ENCODE measurements at regions not wholly inside any gene's neighbourhood (a gene's known extent, or its start where the extent isn't known, plus 50 kb on each side); places are given as distances from the start of the nearest gene placed in this dataset.
"Not testable (repeated sequence)": the region's sequence is repeated elsewhere in the genome, so short reads cannot be mapped to it uniquely, and the experiment has no call there.

DNA sequence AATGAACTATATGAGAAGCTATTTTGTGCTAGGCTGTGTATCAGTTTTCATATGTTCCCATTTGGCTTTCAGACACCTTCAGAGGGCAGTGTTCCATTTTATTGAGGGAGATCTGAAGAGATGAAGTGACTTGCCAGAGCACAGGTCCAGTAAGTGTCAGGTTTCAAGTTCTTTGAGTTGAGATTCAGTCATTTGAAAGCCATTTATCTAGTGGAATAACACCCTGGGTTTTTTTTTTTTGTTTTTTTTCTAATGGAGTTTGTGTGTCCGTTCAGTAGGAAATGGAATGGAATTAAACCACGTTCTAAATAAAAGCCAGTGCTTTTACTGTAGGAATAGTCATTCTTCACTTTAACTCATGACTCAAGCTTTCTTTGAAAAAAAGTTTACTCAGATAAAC lies 652.9 kb upstream of the USP24 start:
- intact Hi-C loops (cut with micrococcal nuclease), result no loop called here

GRCh38 chr1:55867304-55867843 lies 652.2 kb upstream of the USP24 start:
- DNase-seq, result no peak
- H3K27me3 Mint-ChIP-seq, result peaks cover 2% of the 10 kb centered on the region
- no peak overlapping the region for H3K27ac Mint-ChIP-seq
- POLR2A ChIA-PET, result no interaction called here
- no peaks in the 10 kb centered on the region for H3K36me3 Mint-ChIP-seq
- CTCF ChIA-PET, result interaction anchor here (1.0 kb wide), 1 partner anchor 491 kb away, joined by 3 read pairs; no protein-coding TSS in a partner anchor
- no peak overlapping the region for H3K4me3 Mint-ChIP-seq
- H3K4me1 Mint-ChIP-seq (ENCODE audit: low read depth), result no peaks in the 10 kb centered on the region
- H3K9me3 Mint-ChIP-seq, result no peaks in the 10 kb centered on the region
- intact Hi-C loops (cut with micrococcal nuclease), result no loop called here

More for the DNA sequence above, 652.9 kb upstream of the USP24 start:
- Mint-ChIP-seq H3K27ac (no peak overlapping the region), H3K4me1 (ENCODE audit: low read depth) (no peaks in the 10 kb centered on the region), H3K9me3 (no peaks in the 10 kb centered on the region), H3K36me3 (no peaks in the 10 kb centered on the region), H3K27me3 (peaks cover 2% of the 10 kb centered on the region), H3K4me3 (no peak overlapping the region)
- ChIA-PET POLR2A (no interaction called here), CTCF (no interaction called here)
- no peak for DNase-seq

- H3K27me3 Mint-ChIP-seq; H3K36me3 Mint-ChIP-seq; H3K4me3 Mint-ChIP-seq; DNase-seq; H3K27ac Mint-ChIP-seq; H3K4me1 Mint-ChIP-seq (ENCODE audit: low read depth); CTCF ChIA-PET; POLR2A ChIA-PET; H3K9me3 Mint-ChIP-seq; intact Hi-C loops (cut with micrococcal nuclease): not testable (repeated sequence)
Observed at GRCh38 chr1:55865778-55866177, 650.6 kb upstream of the USP24 start.

DNA sequence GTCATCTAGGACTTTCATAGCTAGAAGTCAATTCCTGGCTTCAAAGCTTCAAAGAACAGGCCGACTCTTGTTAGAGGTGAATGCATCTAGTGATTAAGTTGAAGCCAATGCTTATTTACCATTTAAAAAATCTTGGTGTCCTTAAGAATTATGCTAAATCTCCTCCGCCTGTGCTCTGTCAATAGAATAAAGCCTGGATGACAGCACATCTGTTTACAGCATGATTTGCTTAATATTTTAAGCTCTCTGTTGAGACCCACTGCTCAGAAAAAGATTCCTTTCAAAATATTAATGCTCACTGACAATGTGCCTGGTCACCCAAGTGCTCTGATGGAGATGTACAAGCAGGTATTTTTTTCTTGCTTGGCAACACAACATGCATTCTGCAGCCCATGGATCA lies 649.1 kb upstream of the USP24 start:
- DNase-seq, result no peak
- ChIA-PET POLR2A (no interaction called here), CTCF (no interaction called here)
- H3K9me3 Mint-ChIP-seq, result no peaks in the 10 kb centered on the region
- H3K4me1 Mint-ChIP-seq (ENCODE audit: low read depth), result no peaks in the 10 kb centered on the region
- H3K4me3 Mint-ChIP-seq, result no peak overlapping the region
- intact Hi-C loops (cut with micrococcal nuclease), result no loop called here
- H3K27me3 Mint-ChIP-seq, result peaks cover 2% of the 10 kb centered on the region
- no peaks in the 10 kb centered on the region for H3K36me3 Mint-ChIP-seq
- no peak overlapping the region for H3K27ac Mint-ChIP-seq

DNA sequence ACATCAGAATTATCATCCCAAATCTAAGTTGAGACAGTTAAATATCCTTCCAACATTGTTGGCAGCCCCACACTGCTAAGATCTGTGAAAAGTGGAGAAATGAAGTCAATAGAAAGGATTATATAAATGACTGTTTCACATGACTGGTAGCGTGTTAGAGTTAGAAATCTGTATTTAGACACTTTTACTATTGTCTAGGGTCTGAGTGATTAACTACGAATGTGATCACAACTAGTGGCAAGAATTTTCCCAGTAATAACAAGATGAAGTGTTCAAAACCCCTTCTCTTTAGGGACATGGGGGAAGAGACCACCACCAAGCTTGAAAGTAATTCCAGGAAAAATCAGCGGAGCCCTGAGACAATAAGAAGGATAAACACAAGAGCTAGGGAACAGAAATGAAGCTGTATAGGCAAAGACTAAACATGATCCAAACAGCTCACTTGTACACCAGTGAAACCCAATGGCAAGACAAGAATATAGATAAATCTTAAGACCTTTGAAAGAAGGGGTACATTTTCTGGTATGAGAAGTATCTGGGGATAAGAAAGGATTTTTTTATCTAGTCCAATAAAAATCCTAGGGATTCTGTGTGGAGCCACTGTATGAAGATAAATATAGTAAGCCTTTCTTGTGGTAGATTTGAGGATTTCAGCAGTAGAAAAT lies 646.6 kb upstream of the USP24 start:
- DNase-seq, result no peak
- Mint-ChIP-seq H3K4me3 (no peak overlapping the region), H3K27me3 (peaks cover 2% of the 10 kb centered on the region), H3K4me1 (ENCODE audit: low read depth) (no peaks in the 10 kb centered on the region), H3K27ac (no peak overlapping the region), H3K36me3 (no peaks in the 10 kb centered on the region), H3K9me3 (no peaks in the 10 kb centered on the region)
- intact Hi-C loops (cut with micrococcal nuclease), result no loop called here
- ChIA-PET POLR2A (no interaction called here), CTCF (interaction anchor here (1.1 kb wide), 1 partner anchor 723 kb away, joined by 3 read pairs; no protein-coding TSS in a partner anchor)

GRCh38 chr1:55860798-55861519 lies 645.8 kb upstream of the USP24 start:
- H3K27me3 Mint-ChIP-seq, result no peaks in the 10 kb centered on the region
- H3K9me3 Mint-ChIP-seq, result no peaks in the 10 kb centered on the region
- H3K36me3 Mint-ChIP-seq, result no peaks in the 10 kb centered on the region
- intact Hi-C loops (cut with micrococcal nuclease), result no loop called here
- H3K4me3 Mint-ChIP-seq, result no peak overlapping the region
- no peaks in the 10 kb centered on the region for H3K4me1 Mint-ChIP-seq (ENCODE audit: low read depth)
- no peak for DNase-seq
- ChIA-PET CTCF (interaction anchor here (1.1 kb wide), 1 partner anchor 724 kb away, joined by 3 read pairs; no protein-coding TSS in a partner anchor), POLR2A (no interaction called here)
- H3K27ac Mint-ChIP-seq, result no peak overlapping the region

- intact Hi-C loops (cut with micrococcal nuclease), result no loop called here
- Mint-ChIP-seq H3K27ac (no peak overlapping the region), H3K27me3 (no peaks in the 10 kb centered on the region), H3K4me1 (ENCODE audit: low read depth) (no peaks in the 10 kb centered on the region), H3K9me3 (no peaks in the 10 kb centered on the region), H3K4me3 (no peak overlapping the region), H3K36me3 (no peaks in the 10 kb centered on the region)
- POLR2A ChIA-PET, result interaction anchor here (0.5 kb wide), 1 partner anchor 52 kb away, joined by 3 read pairs; no protein-coding TSS in a partner anchor
- DNase-seq, result no peak
- CTCF ChIA-PET, result no interaction called here
Observed at GRCh38 chr1:55860326-55860725, 645.2 kb upstream of the USP24 start.

DNA sequence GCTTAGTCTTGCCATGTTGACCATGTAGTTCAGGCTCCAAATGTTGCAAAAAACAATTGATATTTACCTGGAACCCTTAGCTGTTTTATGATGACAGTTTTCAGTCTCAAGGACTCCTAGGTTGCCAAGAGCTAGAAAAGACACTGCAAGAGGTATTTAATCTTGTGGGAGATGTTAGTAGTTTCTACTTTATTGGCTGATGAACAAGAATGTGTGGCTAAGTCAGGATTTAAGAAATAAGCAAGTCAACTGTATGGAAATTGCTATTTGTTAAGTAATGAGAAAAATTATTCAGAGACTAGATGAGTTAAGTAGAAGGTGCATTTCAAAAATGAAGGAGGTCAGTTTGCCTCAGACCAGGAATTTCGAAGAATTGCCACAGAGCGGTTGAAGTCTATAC lies 639.7 kb upstream of the USP24 start:
- no peak overlapping the region for H3K4me3 Mint-ChIP-seq
- POLR2A ChIA-PET, result no interaction called here

GRCh38 chr1:55848906-55849305 lies 633.7 kb upstream of the USP24 start:
- no peak for DNase-seq
- H3K27ac Mint-ChIP-seq, result no peak overlapping the region
- no peaks in the 10 kb centered on the region for H3K36me3 Mint-ChIP-seq
- intact Hi-C loops (cut with micrococcal nuclease), result no loop called here
- no peaks in the 10 kb centered on the region for H3K4me1 Mint-ChIP-seq (ENCODE audit: low read depth)
- ChIA-PET POLR2A (no interaction called here), CTCF (no interaction called here)
- H3K27me3 Mint-ChIP-seq, result peaks cover 2% of the 10 kb centered on the region
- no peaks in the 10 kb centered on the region for H3K9me3 Mint-ChIP-seq
- no peak overlapping the region for H3K4me3 Mint-ChIP-seq

More for the DNA sequence above, 639.7 kb upstream of the USP24 start:
- Mint-ChIP-seq H3K4me1 (ENCODE audit: low read depth) (no peaks in the 10 kb centered on the region), H3K27me3 (peaks cover 2% of the 10 kb centered on the region), H3K27ac (no peak overlapping the region), H3K36me3 (no peaks in the 10 kb centered on the region), H3K9me3 (no peaks in the 10 kb centered on the region)
- intact Hi-C loops (cut with micrococcal nuclease), result no loop called here
- CTCF ChIA-PET, result interaction anchor here (0.8 kb wide), 1 partner anchor 22 kb away, joined by 3 read pairs; no protein-coding TSS in a partner anchor
- no peak for DNase-seq

GRCh38 chr1:55846051-55846450 lies 630.9 kb upstream of the USP24 start:
- Mint-ChIP-seq H3K9me3 (no peaks in the 10 kb centered on the region), H3K4me1 (ENCODE audit: low read depth) (no peaks in the 10 kb centered on the region), H3K27me3 (peaks cover 2% of the 10 kb centered on the region), H3K27ac (no peak overlapping the region), H3K36me3 (no peaks in the 10 kb centered on the region), H3K4me3 (no peak overlapping the region)
- intact Hi-C loops (cut with micrococcal nuclease), result no loop called here
- POLR2A ChIA-PET, result no interaction called here
- CTCF ChIA-PET, result no interaction called here
- no peak for DNase-seq

- Mint-ChIP-seq H3K4me1 (ENCODE audit: low read depth) (no peaks in the 10 kb centered on the region), H3K27ac (no peak overlapping the region), H3K27me3 (peaks cover 2% of the 10 kb centered on the region), H3K4me3 (no peak overlapping the region), H3K36me3 (no peaks in the 10 kb centered on the region), H3K9me3 (no peaks in the 10 kb centered on the region)
- intact Hi-C loops (cut with micrococcal nuclease), result no loop called here
- no peak for DNase-seq
- ChIA-PET POLR2A (no interaction called here), CTCF (no interaction called here)
Observed at GRCh38 chr1:55844322-55844721, 629.2 kb upstream of the USP24 start.

DNA sequence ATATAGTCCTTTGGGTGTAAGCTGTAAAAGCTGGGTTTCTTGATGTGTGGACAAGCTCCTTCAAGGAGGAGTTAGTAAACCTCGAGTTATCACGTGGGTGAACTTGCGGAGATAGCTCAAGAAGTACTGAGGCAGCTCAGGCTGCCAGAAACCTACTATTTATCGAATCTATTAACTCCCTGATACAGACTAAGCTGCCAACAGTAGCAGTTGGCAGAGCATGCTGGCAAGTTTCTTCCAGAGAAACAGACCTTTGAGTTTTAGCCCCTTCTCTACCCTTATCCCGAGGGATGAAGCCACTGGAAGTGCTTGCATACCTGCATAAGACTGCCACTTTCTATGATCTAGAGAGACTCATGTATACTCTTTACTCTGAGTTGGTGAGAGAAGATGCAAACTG lies 624.5 kb upstream of the USP24 start:
- peaks cover 2% of the 10 kb centered on the region for H3K27me3 Mint-ChIP-seq
- H3K9me3 Mint-ChIP-seq, result no peaks in the 10 kb centered on the region
- ChIA-PET POLR2A (no interaction called here), CTCF (interaction anchor here (0.6 kb wide), 1 partner anchor 678 kb away, joined by 3 read pairs; no protein-coding TSS in a partner anchor)
- H3K4me3 Mint-ChIP-seq, result no peak overlapping the region
- H3K36me3 Mint-ChIP-seq, result no peaks in the 10 kb centered on the region
- intact Hi-C loops (cut with micrococcal nuclease), result no loop called here
- DNase-seq, result no peak
- no peak overlapping the region for H3K27ac Mint-ChIP-seq
- H3K4me1 Mint-ChIP-seq (ENCODE audit: low read depth), result no peaks in the 10 kb centered on the region

DNA sequence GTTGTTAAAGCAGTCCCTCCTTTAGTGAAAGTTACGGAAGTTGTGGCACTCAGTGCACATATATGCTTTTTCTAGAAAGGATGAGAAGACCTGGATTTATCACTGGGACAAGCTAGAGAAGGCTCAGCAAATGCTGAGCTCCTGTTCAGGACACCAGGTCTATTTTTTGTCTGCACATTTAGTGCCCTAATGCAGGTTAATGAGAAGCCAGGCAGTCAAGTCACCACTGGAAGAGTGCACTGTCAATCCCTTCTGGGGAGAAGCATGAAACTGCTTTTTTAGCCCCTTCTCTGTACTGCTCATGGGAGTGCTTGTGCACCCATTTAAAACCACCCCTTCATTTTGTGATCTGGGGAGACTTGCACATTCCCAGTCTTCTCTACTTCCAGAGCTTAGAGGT lies 624.1 kb upstream of the USP24 start:
- Mint-ChIP-seq H3K4me3 (no peak overlapping the region), H3K27me3 (peaks cover 2% of the 10 kb centered on the region), H3K4me1 (ENCODE audit: low read depth) (no peaks in the 10 kb centered on the region), H3K36me3 (no peaks in the 10 kb centered on the region), H3K9me3 (no peaks in the 10 kb centered on the region), H3K27ac (no peak overlapping the region)
- intact Hi-C loops (cut with micrococcal nuclease), result no loop called here
- CTCF ChIA-PET, result interaction anchor here (0.6 kb wide), 2 partner anchors 677 to 797 kb away, joined by 3 read pairs; no protein-coding TSS in a partner anchor
- POLR2A ChIA-PET, result no interaction called here
- no peak for DNase-seq

Measured in activated CD4-positive, alpha-beta memory T cell treated with anti-CD3 and anti-CD28 coated beads for 36 hours (primary cell).